SH-SY5Y (cell line): ENCODE measurements at regions not wholly inside any gene's neighbourhood (a gene's known extent, or its start where the extent isn't known, plus 50 kb on each side); places are given as distances from the start of the nearest gene placed in this dataset.

Source experiments
- GATA2 ChIP-seq: IDR thresholded peaks from 2 replicates; pipeline ENCODE4 v1.6.1; 2011; ENCODE audit warnings: mild to moderate bottlenecking, low read depth, low read length
- GATA3 ChIP-seq: IDR thresholded peaks from 2 replicates; pipeline ENCODE4 v1.6.1; 2011; ENCODE audit warnings: low read depth, mild to moderate bottlenecking, low read length, moderate library complexity

- TF ChIP-seq GATA3 = no peak
- TF ChIP-seq GATA2 = no peak
These were observed 327.6 kb upstream of the SNX7 start for GRCh38 chr1:98333936-98334335.
